Activated T-cell treated with anti-CD3 and anti-CD28 coated beads, Interleukin-2, amount 50 U/mL, for 1 hour (primary cell): ENCODE measurements at regions not wholly inside any gene's neighbourhood (a gene's known extent, or its start where the extent isn't known, plus 50 kb on each side); places are given as distances from the start of the nearest gene placed in this dataset.

Source experiments
- DNase-seq: peaks from one replicate; pipeline ENCODE4 v3.0.0-alpha.2; 2020

- DNase-seq, result no peak
Observed at GRCh38 chr16:65876624-65877023, 489.9 kb upstream of the CDH5 start.

DNA sequence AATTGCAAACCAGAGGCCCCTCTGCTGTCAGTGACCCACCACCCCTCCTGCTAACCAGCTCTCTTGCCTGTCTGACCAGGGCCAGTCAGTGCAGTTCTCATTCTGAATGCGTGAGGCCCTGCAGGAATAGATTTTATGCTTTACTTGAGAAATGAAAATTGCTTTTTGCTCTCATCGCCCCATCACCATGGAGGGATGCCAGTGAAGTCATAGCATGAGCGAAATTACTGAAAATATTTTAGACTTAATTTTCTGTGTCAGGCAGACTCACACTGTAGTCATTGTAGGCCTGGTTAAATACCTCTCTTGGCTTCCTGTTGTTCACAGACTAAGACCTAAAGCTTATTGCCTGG, 490.5 kb upstream of the CDH5 start:
- DNase-seq, result no peak

- DNase-seq, result no peak
Observed at GRCh38 chr16:65875381-65876055, 491.0 kb upstream of the CDH5 start.

- DNase-seq, result no peak
Observed at GRCh38 chr16:65869261-65869660, 497.2 kb upstream of the CDH5 start.

- no peak for DNase-seq
Observed at GRCh38 chr16:65867276-65867960, 499.1 kb upstream of the CDH5 start.

DNA sequence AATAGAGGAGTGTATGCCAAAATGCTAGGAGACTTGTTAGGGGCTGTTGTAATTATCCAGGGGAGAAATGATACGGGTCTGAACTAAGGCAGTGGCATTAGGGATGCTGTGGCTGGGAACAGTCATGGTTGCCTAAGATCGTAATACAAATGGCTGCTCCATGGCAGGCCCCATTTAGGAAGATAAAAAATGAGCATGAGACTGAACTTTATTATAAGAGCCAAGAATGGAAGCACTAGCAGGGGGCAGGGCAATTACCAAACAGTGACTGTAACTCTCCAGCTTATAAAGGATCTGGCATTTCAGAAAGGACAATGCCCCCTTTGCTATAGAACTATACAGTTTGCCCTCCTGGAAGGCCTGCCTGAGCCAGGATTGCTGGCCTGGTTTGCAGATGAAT, 503.3 kb upstream of the CDH5 start:
- DNase-seq, result no peak

- no peak for DNase-seq
Observed at GRCh38 chr16:65861131-65861731, 505.3 kb upstream of the CDH5 start.

GRCh38 chr16:65855171-65856145, 511.0 kb upstream of the CDH5 start:
- DNase-seq, result no peak

DNA sequence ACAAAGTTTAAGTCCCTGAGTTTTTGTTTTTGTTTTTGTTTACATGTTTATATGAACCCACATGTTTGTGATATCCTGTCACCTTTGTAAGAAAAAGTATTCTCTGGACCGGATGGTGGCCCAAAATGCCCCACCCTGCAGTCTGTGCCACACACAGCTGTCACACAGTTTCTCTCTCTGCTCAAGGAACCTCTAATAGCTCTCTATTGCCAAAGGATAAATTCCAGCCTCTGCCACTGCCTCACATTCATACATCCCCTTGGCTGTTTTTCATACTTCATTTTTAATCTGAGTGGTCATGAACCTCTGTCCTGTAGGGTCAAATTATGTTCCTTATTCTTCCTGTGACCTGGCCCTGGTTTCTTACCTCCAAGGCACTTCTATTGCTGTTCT, 520.3 kb upstream of the CDH5 start:
- no peak for DNase-seq

DNA sequence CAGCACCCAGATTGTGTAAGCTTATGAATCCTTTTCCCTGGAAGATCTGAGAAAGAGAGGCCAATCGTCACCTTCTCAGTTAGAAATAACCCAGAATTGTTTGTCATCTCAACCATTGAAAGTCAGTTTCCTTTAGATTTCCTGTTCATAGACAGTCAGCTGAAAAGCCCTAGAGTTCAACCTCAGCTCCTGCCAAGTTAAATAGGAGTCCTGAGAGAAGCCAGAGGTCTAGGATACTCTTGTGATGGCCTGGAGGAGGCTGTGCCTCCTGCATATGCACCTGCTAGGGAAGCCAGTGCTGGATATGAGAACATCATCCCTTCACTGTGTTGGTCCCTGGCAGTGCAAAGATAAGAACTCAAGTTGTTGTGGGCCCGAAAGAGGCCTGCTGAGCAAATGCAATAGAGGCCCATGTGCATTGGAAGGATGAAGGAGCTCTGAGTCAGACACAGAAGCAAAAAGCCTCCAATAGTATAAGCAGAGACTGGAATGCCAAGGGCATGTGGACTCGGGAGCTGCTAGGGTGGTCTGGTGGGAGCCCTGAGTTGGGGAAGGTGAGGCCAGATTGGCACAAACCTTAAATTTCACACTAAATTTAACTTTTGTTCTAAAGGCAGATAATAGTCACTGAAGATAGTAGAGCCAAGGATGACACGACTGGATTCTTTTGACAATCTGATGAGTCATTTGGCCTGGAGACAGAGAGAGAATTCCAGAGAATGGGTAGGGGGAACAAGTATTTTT, 520.9 kb upstream of the CDH5 start:
- DNase-seq, result no peak

DNA sequence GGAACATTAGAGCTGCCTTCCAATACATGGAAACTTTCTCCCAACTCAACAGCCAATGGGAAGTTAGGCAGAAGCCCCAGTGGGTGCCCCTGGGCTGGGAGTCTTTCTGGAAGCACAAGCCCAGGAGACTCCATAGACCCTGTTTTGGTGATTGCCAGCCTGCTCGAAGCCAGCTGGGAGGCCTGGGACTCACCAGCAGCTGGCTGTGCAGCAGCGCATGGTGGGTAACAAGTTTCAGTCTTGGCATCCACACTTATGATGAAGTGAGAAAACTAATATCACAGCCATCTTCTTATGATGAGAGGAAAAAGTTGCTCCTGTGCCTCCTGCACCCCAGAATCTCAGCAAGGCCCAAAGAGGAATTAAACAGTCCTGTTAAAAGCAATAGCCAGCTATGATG, 522.5 kb upstream of the CDH5 start:
- DNase-seq, result no peak

DNA sequence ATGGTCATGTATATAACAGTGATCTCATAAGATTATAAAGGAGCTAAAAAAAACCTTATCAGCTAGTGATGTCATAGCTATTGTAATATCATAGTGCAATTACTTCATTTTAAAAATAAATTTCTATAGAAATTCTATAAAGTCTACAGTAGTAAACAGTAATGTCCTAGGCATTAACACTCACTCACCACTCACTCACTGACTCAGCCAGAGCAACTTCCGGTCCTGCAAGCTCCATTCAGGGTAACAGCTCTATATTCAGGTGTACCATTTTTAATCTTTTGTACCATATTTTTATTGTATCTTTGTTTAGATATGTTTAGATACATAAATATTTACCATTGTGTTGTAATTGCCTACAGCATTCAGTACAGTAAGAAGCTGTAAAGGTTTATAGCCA, 524.4 kb upstream of the CDH5 start:
- no peak for DNase-seq

GRCh38 chr16:65838001-65838400, 528.5 kb upstream of the CDH5 start:
- DNase-seq, result no peak

DNA sequence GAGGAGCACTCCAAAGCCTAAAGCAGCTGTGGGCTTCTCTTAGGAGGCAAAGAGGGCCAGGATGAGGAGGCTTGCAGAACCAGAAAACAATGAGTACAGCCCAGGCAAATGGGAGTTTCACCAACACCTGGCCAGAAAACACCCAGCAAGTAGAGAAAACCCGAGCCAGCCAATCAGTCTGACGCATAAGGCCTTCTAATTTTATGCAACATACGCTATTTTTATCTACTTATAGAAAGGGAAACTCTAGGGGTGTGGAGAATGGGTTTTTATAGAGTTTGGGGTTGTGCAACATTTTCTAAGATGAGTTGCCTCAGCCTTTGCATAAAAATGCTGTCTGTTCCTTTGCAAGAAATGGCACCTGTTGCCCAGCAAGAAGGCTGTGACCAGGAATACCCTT, 529.0 kb upstream of the CDH5 start:
- no peak for DNase-seq

- DNase-seq, result no peak
Observed at GRCh38 chr16:65834688-65835087, 531.8 kb upstream of the CDH5 start.

GRCh38 chr16:65833171-65833871, 533.2 kb upstream of the CDH5 start:
- no peak for DNase-seq

GRCh38 chr16:65832679-65833078, 533.8 kb upstream of the CDH5 start:
- no peak for DNase-seq

DNA sequence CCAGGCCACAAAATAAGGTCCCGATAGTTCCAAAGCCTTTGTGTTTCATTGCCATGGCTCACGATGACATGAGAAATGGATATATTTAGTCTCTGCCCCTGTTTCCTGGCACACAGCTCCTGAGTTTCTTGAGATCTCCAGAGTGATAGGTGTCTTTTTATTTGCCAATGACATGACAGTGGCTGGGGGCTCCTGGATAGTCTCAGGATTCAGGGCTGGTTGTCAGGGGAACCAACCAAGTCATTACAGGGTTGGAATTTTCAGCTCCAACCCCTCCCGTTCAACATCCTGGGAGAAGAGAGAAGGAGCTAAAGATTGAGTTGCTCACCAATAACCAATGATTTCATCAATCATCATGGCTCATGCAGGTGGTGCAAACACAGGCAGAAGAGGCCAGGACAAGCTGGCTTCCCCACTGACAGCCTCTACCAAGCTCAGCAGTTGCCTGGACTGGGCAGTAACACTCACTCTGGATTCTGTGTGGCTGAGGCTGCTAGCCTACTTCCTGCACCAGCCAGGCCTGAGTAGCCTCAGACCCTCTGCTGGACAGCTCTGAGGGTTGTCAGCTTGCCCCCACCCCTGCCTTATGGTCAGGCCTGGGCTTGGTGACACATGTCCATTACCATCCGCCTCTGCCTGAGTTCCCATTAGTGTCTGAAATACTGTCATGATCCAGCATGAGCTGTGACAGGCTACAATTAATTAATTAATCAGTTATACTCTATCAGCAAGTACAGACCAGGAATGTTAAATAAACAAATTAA, 534.4 kb upstream of the CDH5 start:
- DNase-seq, result no peak

DNA sequence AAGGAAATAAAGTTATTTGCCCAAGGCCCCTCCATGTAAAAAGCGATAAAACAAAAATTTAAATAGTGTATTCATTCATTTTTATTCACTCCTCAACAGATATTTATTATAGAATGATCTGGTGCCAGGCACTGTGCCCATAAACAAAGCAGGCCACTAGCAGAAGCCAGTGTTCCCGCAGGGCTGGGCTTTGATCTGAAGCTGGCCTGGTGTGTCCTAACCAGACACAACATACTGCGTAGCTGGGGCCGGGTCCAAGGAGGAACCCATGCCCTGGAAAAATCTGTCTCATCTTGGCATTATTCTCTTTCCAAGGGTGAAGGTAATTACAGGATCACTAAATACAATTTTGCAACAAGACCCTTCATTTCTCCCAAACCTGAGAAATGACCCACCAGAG, 537.4 kb upstream of the CDH5 start:
- DNase-seq, result no peak

- DNase-seq, result no peak
Observed at GRCh38 chr16:65828296-65828695, 538.2 kb upstream of the CDH5 start.

DNA sequence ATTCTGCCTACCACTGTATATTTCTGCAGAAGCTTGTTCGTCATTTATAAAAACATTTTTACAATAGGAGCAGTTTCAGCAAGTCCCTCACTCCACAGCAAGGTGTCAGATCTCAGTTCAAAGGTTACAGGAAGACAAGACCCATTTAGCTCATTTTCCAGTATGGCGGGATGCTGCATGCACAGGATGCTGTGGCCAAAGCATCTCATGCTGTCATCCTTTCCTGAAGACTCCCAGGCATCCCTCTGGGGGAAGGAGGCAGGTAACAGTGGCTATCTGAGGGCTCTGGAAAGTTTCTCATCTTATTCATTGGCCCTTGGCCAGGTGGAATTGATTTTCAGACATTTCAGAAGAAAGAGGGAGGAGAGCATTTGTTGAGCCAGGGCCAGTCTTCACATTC, 539.3 kb upstream of the CDH5 start:
- no peak for DNase-seq
